Kidney glomerular epithelial cell (primary cell): ENCODE measurements at regions not wholly inside any gene's neighbourhood (a gene's known extent, or its start where the extent isn't known, plus 50 kb on each side); places are given as distances from the start of the nearest gene placed in this dataset.

Experiments used
- DNase-seq: peaks from one replicate; lab custom pipeline; 2025; lab: John Stamatoyannopoulos, UW

- no peak for DNase-seq
These were observed 79.6 kb upstream of the UQCRFS1 start for GRCh38 chr19:29292562-29292961.

DNA sequence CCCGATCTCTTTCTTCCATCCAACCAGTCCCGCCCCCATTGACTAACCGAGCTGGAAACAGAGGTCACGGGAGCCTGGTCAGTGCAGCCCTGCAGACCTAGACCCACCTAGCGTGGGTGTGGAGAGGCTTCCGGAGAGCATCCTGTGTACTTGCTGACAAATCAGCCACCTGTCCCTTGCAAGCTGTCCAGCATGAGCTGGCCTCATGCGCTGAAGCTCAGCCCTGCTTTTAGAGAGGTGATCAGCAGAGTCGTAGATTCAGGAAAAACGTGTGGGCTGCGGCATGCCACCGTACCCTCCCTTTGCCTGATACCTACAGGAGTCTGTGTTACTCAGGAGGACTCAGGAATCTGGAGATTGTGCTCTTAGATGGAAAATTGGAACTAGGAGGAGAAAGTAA lies 80.3 kb upstream of the UQCRFS1 start:
- DNase-seq, result no peak

DNA sequence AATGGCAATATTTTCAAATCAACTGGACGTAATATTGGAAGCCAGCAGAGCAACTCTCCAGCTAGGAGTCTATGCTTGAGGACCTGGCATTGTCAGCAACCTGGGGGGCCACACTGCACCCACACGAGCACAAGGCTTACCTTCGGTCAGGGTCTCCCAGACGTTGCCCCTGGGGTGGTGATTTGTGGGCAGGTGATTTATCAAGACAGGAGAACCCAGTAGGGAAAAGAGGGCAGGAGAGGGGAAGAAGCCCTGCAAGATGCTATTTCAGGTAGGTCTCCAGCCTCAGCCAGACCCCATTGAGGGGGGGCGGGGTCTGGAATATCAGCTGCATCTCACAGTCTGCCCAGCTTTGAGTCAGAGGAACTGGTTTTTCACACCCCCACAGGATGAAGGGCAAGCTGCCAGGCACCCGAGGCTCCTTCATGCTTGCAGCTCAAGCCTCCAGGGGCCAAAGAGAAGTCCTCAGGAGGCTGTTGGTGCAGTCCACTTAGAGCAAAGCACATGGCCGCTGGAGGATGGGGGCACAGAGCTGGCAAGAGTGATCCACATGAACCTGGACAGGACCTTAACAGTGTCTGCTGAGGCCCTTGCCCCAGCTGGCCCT lies 80.9 kb upstream of the UQCRFS1 start:
- no peak for DNase-seq

- no peak for DNase-seq
These were observed 81.4 kb upstream of the UQCRFS1 start for GRCh38 chr19:29294343-29294811.

DNA sequence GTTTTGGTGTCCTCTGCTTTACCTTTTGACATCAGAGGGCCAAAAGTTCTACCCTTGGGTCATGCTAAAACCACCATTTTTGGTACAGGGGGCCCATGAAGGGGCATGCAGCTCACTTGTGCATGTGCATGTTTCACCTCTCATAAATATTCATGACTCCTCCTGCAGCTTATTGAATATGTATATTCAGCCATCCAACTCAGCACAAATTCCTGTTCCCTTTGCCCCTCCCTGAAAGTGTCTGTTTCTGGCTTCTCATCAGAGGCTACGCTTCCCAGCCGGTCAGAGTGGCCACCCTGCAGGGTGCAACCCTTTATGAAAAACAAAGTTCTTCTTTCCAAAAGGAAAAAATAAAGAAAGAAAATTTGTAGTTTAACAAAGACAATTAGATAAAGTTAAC lies 82.3 kb upstream of the UQCRFS1 start:
- no peak for DNase-seq

GRCh38 chr19:29297381-29297780 lies 84.4 kb upstream of the UQCRFS1 start:
- DNase-seq, result no peak

- DNase-seq, result no peak
These were observed 86.7 kb upstream of the UQCRFS1 start for GRCh38 chr19:29299416-29300380.

GRCh38 chr19:29302002-29302928 lies 89.3 kb upstream of the UQCRFS1 start:
- DNase-seq, result no peak

DNA sequence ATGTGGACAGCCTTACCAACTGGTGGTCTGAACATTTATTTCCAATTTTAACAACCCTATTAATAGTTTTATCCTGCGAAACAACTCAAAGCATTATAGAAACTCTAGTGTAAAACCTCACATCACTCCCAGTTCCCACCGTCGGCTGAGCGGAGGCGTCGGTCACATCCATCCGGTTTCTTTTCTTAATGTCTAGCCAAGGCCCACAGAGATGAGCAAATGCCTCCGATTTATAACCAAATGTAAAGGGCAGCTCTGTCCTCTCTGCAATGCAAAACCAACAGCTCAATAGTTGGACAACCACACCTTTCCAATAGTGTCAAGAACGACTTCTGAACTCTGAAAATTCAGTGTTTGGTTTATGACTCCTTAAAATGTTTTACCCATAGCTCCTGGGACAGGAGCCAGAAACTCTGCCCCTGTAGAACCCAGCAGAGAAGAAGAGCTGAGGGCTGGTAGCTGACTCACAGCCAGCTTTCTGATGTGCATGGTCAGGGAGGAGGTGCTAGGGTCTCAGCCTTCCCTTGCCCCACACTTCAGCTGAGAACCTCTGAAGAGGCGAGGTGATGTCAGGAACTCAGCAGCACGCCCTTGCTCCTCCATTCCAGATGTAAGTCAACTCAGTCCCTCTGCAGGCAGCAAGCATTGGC lies 90.2 kb upstream of the UQCRFS1 start:
- no peak for DNase-seq

- no peak for DNase-seq
These were observed 90.8 kb upstream of the UQCRFS1 start for GRCh38 chr19:29303719-29304090.

- no peak for DNase-seq
These were observed 92.3 kb upstream of the UQCRFS1 start for GRCh38 chr19:29305268-29305667.

DNA sequence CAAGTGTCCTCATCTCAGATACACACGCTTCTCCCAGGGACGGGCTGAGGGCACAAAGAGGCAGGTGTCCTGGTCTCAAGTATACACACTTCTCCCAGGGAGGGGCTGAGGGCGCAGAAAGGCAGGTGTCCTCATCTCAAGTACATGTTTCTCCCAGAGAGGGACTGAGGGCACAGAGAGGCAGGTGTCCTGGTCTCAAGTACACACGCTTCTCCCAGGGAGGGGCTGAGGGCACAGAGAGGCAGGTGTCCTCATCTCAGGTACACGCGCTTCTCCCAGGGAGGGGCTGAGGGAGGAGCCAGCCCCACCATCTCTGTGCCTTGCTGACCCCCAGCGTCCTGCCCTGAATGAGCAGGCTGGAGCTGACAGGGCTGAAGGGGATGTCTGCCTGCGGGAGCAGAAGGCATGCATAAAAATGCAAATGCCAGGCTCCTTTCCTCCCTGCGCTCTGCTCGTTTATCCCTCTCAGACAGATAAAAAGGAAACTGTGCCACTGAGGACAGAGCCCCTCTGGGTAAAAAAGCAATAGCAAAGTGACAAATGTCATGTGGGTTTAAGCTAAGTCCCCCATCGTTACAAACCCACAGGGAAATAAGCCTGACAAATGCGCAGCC lies 96.1 kb upstream of the UQCRFS1 start:
- no peak for DNase-seq

DNA sequence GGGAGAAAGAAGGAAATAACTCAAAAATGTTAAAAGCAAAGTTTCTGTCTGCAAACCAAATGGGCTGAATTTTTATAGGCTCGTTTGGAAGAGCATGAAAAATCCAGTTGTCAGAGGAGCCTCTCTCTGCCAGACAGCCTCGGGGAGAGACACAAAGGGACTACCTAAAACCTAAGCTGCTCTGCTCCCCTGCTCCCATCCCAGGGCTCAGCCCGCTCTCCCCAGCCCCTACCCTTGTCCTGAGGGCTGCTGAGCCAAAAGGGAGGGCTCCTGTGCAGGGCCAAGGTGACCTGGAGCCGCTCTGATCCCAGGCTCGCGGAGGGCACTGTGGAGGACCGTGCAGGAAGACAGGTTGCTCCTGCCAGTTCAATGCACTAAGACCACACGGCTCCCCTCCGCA lies 96.7 kb upstream of the UQCRFS1 start:
- no peak for DNase-seq

DNA sequence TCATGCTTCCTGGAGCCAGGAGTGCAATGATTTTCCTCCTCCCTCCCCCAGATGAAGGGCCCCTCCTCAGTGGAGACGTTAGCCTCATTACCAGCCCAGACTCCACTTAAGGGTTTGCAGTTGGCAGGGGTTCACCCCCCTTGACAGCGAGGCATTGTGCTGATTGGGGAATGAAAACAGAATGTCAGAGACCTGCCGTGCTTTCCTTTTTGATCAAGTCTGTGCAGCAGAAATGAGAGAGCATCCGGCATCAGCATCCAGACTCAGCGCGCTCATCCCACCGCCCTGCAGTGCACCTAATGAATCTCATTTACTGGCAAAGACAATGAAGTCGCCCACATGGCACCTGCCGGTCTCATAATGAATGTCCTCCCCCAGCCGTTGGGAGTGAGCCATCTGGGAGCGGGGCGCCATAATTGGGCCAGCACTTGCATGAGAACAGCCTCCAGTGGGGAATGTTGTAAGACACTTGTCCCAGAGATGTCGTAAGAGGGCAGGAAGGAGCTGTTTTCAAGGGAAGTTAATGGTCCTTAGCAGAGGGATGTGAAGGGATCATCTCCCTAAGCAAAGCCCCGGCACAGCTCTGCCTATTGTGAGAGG lies 98.3 kb upstream of the UQCRFS1 start:
- no peak for DNase-seq

GRCh38 chr19:29315556-29316190 lies 102.7 kb upstream of the UQCRFS1 start:
- no peak for DNase-seq

DNA sequence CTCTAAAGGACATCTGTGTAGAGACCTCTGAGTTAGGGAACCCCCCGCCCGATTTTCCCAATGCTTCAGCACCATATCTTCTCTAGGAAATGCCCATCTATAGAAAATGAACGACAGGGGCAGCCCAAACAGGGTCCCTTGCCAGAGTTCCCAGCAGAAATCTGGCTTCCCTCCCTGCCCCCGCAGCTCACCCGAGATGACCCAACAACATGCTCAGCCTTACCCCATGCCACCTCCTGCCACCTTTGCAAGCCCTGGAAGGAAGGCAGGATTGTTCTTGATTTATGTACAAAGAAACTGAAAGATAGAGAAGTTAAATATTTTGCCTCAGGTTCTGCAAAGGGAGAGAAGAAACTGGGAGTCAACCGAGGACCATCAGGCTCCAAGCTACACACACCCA lies 105.6 kb upstream of the UQCRFS1 start:
- no peak for DNase-seq

- DNase-seq, result no peak
These were observed 107.1 kb upstream of the UQCRFS1 start for GRCh38 chr19:29320086-29320485.

DNA sequence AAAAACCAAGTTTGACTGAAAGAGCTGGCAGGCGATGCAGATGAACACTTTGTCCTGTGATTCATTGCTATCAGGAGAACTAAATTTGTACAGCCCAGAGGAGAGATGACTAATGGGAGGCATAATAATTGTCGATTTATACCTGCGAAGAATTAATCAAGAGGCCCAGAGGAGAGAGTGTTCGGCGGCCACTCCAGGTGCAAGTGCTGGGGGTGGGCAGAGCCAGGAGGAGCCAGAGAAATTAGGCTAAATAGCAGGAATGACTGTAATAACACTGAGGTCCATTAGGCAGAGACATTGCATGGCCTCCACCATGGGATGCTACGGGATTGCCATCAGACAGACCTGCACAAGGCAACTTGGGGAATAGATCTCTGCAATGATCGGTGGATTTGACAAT lies 107.7 kb upstream of the UQCRFS1 start:
- no peak for DNase-seq

DNA sequence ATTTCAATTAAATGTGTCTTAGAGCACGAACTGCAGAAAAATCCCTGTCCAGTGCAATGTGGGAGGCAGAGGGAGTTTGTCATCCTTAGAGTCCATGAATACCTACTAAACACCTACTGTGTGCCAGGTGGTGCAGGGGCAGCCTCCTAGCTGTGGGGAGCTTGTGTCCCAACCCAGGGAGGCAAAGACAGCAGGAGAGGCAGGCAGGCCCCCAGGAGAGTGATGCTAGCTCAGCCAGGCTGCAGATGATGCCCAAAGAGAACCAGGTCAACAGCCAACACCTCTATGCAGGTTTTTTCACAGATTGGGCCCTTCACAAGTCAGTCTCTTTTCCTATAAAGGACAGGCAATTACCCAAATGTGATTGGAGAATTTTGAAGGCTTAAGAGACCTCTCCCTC lies 108.2 kb upstream of the UQCRFS1 start:
- DNase-seq, result no peak

GRCh38 chr19:29323021-29323430 lies 110.1 kb upstream of the UQCRFS1 start:
- DNase-seq, result no peak
